K562 (cell line): ENCODE measurements at regions not wholly inside any gene's neighbourhood (a gene's known extent, or its start where the extent isn't known, plus 50 kb on each side); places are given as distances from the start of the nearest gene placed in this dataset.

Experiments
- ATAC-seq: fragments of 200-7000 bp; cut with Tn5 transposase; 3 replicates; pipeline ENCODE4 v1.9.1; 2020; ENCODE audit warnings: moderate library complexity
- BruUV-seq: library from RNA; stranded (reverse); fragments of 400-500 nt; replicated peaks from 2 replicates; lab custom pipeline; 2021; lab: Mats Ljungman, UMichigan
- CTCF ChIA-PET: fragments of 300-600 bp; formaldehyde crosslinking; extraction: SDS; loops from one replicate; lab custom pipeline; 2021; ENCODE audit warnings: low intra/inter-chr PET ratio; lab: Yijun Ruan, JAX
- POLR2A ChIA-PET: fragments of 300-600, 350-650 bp; sonication (Branson Sonifier 250); formaldehyde crosslinking; extraction: SDS; loops from one replicate; lab custom pipeline; 2021; ENCODE audit warnings: antibody characterized with exemption, inconsistent platforms; lab: Yijun Ruan, JAX
- DNase-seq, 4 experiments: peaks; one replicate each; pipeline versions ENCODE4 v3.0.0 to v3.0.0-alpha.2; 2011 to 2018; ENCODE audit warnings: low spot score in 3 of 4, mixed read lengths in 3 of 4; ENCODE audit errors: extremely low read depth in 1 of 4
- FAIRE-seq: peaks from 2 replicates; lab custom pipeline; 2011; peaks lifted over from hg19 to GRCh38; lab: Jason Lieb, UNC
- H2AFZ ChIP-seq: 2 replicates; pipeline ENCODE4 v1.6.0; 2011; ENCODE audit warnings: low read depth, low read length, control low read depth, inconsistent platforms
- H3K27ac ChIP-seq: fragments of 200-600 bp; 3 replicates; pipeline ENCODE4 v1.8.0; 2011; ENCODE audit warnings: low read depth, mild to moderate bottlenecking, control low read depth, inconsistent platforms, low read length, moderate library complexity, mixed read lengths; ENCODE audit errors: extremely low read depth
- H3K27me3 ChIP-seq, 2 experiments: fragments of 300-600 bp in 1 of 2; 2 replicates in 1 of 2; 3 replicates in 1 of 2; pipeline versions ENCODE4 v1.6.0 to v1.8.0; 2011; ENCODE audit warnings: inconsistent platforms in 2 of 2, low read length in 2 of 2, mild to moderate bottlenecking in 1 of 2, mixed read lengths in 1 of 2, moderate library complexity in 1 of 2; ENCODE audit not compliant: control insufficient read depth in 2 of 2, insufficient read depth in 2 of 2
- H3K36me3 ChIP-seq: fragments of 300-600 bp; 3 replicates; pipeline ENCODE4 v1.8.0; 2011; ENCODE audit warnings: mild to moderate bottlenecking, low read length, inconsistent platforms; ENCODE audit not compliant: control insufficient read depth, insufficient read depth
- H3K4me1 ChIP-seq, 2 experiments: fragments of 200-600 bp in 1 of 2; replicated peaks in 1 of 2; 2 replicates in 1 of 2; 3 replicates in 1 of 2; pipeline versions ENCODE4 v1.5.1 to v1.8.0; 2011; ENCODE audit warnings: inconsistent platforms in 2 of 2, low read length in 2 of 2, mild to moderate bottlenecking in 1 of 2, mixed read lengths in 1 of 2, moderate library complexity in 1 of 2; ENCODE audit not compliant: control insufficient read depth in 2 of 2, insufficient read depth in 2 of 2
- H3K4me2 ChIP-seq: 2 replicates; pipeline ENCODE4 v1.6.1; 2011; ENCODE audit warnings: low read length, control low read depth, inconsistent platforms, mixed read lengths; ENCODE audit not compliant: insufficient read depth
- H3K4me3 ChIP-seq: fragments of 200-600 bp; sonication (generic), shearing (Covaris generic); 2 replicates; pipeline ENCODE4 v1.5.1; 2016; ENCODE audit warnings: control low read depth, inconsistent platforms
- H3K79me2 ChIP-seq: fragments of 200-600 bp; 3 replicates; pipeline ENCODE4 v1.8.0; 2011; ENCODE audit warnings: low read length, inconsistent platforms; ENCODE audit not compliant: control insufficient read depth, insufficient read depth
- H3K9ac ChIP-seq, 2 experiments: 2 replicates each; pipeline versions ENCODE4 v1.6.0 to v1.6.1; 2011; ENCODE audit warnings: low read depth in 2 of 2, low read length in 2 of 2, control low read depth in 1 of 2, inconsistent platforms in 1 of 2, mild to moderate bottlenecking in 1 of 2, mixed read lengths in 1 of 2; ENCODE audit not compliant: insufficient read depth in 1 of 2
- H3K9me1 ChIP-seq: one replicate; pipeline ENCODE4 v1.6.0; 2011; ENCODE audit warnings: inconsistent platforms, mild to moderate bottlenecking, low read length, moderate library complexity; ENCODE audit not compliant: control insufficient read depth, insufficient read depth
- H3K9me3 ChIP-seq: replicated peaks from 2 replicates; pipeline ENCODE4 v1.5.1; 2011; ENCODE audit warnings: low read depth, low read length, inconsistent platforms; ENCODE audit not compliant: control insufficient read depth, insufficient read depth
- H4K20me1 ChIP-seq: replicated peaks from 2 replicates; pipeline ENCODE4 v1.6.1; 2011; ENCODE audit warnings: low read length, inconsistent platforms, mixed read lengths; ENCODE audit not compliant: control insufficient read depth, insufficient read depth
- ADNP ChIP-seq: fragments of 200-800 bp; sonication (Bioruptor generic); IDR thresholded peaks from 2 replicates; pipeline ENCODE4 v1.6.1; 2016; ENCODE audit warnings: missing genetic modification characterization, missing compliant biosample characterization
- BRF2 ChIP-seq: IDR thresholded peaks from 3 replicates; pipeline ENCODE4 v1.6.1; 2011; ENCODE audit warnings: borderline replicate concordance, mild to moderate bottlenecking; ENCODE audit not compliant: insufficient read length, insufficient read depth
- CAMTA2 ChIP-seq: fragments of 250-450 bp; sonication (Bioruptor Pico); conservative IDR thresholded peaks from 2 replicates; pipeline ENCODE4 v1.5.1; 2022
- CCNT2 ChIP-seq: IDR thresholded peaks from 2 replicates; pipeline ENCODE4 v1.6.1; 2011; ENCODE audit warnings: borderline replicate concordance, low read depth, mild to moderate bottlenecking, moderate library complexity, mixed read lengths, low read length; ENCODE audit not compliant: insufficient read length; ENCODE audit errors: extremely low read depth
- DNMT1 ChIP-seq: fragments of 450-650 bp; IDR thresholded peaks from 2 replicates; pipeline ENCODE4 v1.6.1; 2016; ENCODE audit warnings: antibody characterized with exemption, mild to moderate bottlenecking
- ETV6 ChIP-seq, 3 experiments: fragments of 150-350 bp in 1 of 3; sonication (generic) in 1 of 3; formaldehyde crosslinking in 1 of 3; IDR thresholded peaks; 2 replicates each; pipeline versions ENCODE4 v1.6.1 to v1.8.0; 2014 to 2022; ENCODE audit warnings: borderline replicate concordance in 2 of 3, low read depth in 2 of 3, antibody characterized with exemption in 1 of 3, low read length in 1 of 3, mild to moderate bottlenecking in 1 of 3, missing genetic modification reagents in 1 of 3
- FIP1L1 ChIP-seq: fragments of 200-400 bp; formaldehyde crosslinking; IDR thresholded peaks from 2 replicates; pipeline ENCODE4 v1.6.1; 2018; ENCODE audit warnings: mild to moderate bottlenecking, low read depth, low read length; ENCODE audit not compliant: poor library complexity, severe bottlenecking
- GATAD2A ChIP-seq: fragments of 450-650 bp; IDR thresholded peaks from 2 replicates; pipeline ENCODE4 v1.6.1; 2017
- GATAD2B ChIP-seq: fragments of 450-650 bp; IDR thresholded peaks from 2 replicates; pipeline ENCODE4 v1.6.1; 2017; ENCODE audit warnings: mild to moderate bottlenecking, borderline replicate concordance
- GTF2F1 ChIP-seq: IDR thresholded peaks from 2 replicates; pipeline ENCODE4 v1.6.1; 2011; ENCODE audit warnings: low read depth, low read length, improper control_type of control experiment
- JUN ChIP-seq, 2 experiments: sonication (generic) in 1 of 2; formaldehyde crosslinking in 1 of 2; IDR thresholded peaks; 2 replicates each; pipeline versions ENCODE4 v1.6.1 to v1.8.0; 2012 to 2022; ENCODE audit warnings: borderline replicate concordance in 2 of 2, mild to moderate bottlenecking in 2 of 2, improper control_type of control experiment in 1 of 2, low read depth in 1 of 2, low read length in 1 of 2, missing genetic modification reagents in 1 of 2
- RFX1 ChIP-seq: fragments of 450-650 bp; IDR thresholded peaks from 2 replicates; pipeline ENCODE4 v1.6.1; 2016; ENCODE audit warnings: mild to moderate bottlenecking, moderate library complexity
- TOE1 ChIP-seq, 2 experiments: fragments of 450-650 bp in 1 of 2; sonication (generic) in 1 of 2; formaldehyde crosslinking in 1 of 2; IDR thresholded peaks; 2 replicates each; pipeline versions ENCODE4 v1.7.1 to v1.8.0; 2016 to 2022; ENCODE audit warnings: borderline replicate concordance in 2 of 2, mild to moderate bottlenecking in 2 of 2, antibody characterized with exemption in 1 of 2, inconsistent platforms in 1 of 2, low read depth in 1 of 2, missing genetic modification reagents in 1 of 2, moderate library complexity in 1 of 2
- YBX1 ChIP-seq: fragments of 450-650 bp; IDR thresholded peaks from 2 replicates; pipeline ENCODE4 v1.7.1; 2016; ENCODE audit warnings: mild to moderate bottlenecking
- ZKSCAN3 ChIP-seq: fragments of 250-450 bp; sonication (Bioruptor Pico); IDR thresholded peaks from 2 replicates; pipeline ENCODE4 v1.4.0; 2020
- ZNF143 ChIP-seq: sonication (generic); formaldehyde crosslinking; IDR thresholded peaks from 2 replicates; pipeline ENCODE4 v1.9.0; 2022; ENCODE audit warnings: mild to moderate bottlenecking, missing genetic modification reagents
- WGBS: fragments of 100-300 bp; shearing (Covaris generic); methylation state at CpG from one replicate; pipeline ENCODE4 v1.1.6; 2016; ENCODE audit warnings: low coverage, mixed read lengths; ENCODE audit not compliant: insufficient coverage; ENCODE audit errors: missing lambda C conversion rate; 5-methylcytosine and 5-hydroxymethylcytosine counted together
- in situ Hi-C: fragments of 300-500 bp; cut with MboI; formaldehyde crosslinking; loops from 4 replicates; pipeline ENCODE4 v1.15.0; 2018; ENCODE audit warnings: inconsistent platforms, mixed read lengths
- intact Hi-C: fragments of 100-400 bp; cut with micrococcal nuclease; formaldehyde crosslinking; loops from 2 replicates; pipeline ENCODE4 v1.14.2; 2022

GRCh38 chr4:17358241-17358640 is 153.6 kb downstream of the QDPR start (continued):
- TF ChIP-seq ETV6 (IDR thresholded peaks at IDR 0.05; ENCODE audit: borderline replicate concordance in 1 of 2, low read depth in 2 of 2, low read length in 1 of 2) = no peak
- no peak for TF ChIP-seq ETV6 (CRISPR knock-in tag; IDR thresholded peaks at IDR 0.05; ENCODE audit: borderline replicate concordance)
- no peak for TF ChIP-seq RFX1
- TF ChIP-seq ZNF143 (CRISPR knock-in tag) = no peak
- no peak for TF ChIP-seq ZKSCAN3
- TF ChIP-seq BRF2 = no peak
- TF ChIP-seq YBX1 = no peak
- no peak for TF ChIP-seq CCNT2
- TF ChIP-seq TOE1 (IDR thresholded peaks at IDR 0.05; ENCODE audit: borderline replicate concordance) = no peak
- TF ChIP-seq TOE1 (CRISPR knock-in tag; IDR thresholded peaks at IDR 0.05; ENCODE audit: borderline replicate concordance, low read depth) = no peak

GRCh38 chr4:17356926-17357325 is 155.0 kb downstream of the QDPR start:
- no peak for FAIRE-seq
- H3K9ac ChIP-seq = no peak overlapping the region
- no peaks in the 10 kb centered on the region for H3K27me3 ChIP-seq
- H2AFZ ChIP-seq = no peak overlapping the region
- ChIA-PET POLR2A (no interaction called here), CTCF (no interaction called here)
- H3K4me2 ChIP-seq = no peak overlapping the region
- H3K79me2 ChIP-seq = no peaks in the 10 kb centered on the region
- H3K9me1 ChIP-seq = no peaks in the 10 kb centered on the region
- no peak overlapping the region for H3K4me3 ChIP-seq
- ATAC-seq = no peak
- BruUV-seq = no TSS peak
- no peak for DNase-seq
- H3K9me3 ChIP-seq = no peaks in the 10 kb centered on the region
- no peak overlapping the region for H3K27ac ChIP-seq
- 0% methylated on average over 3 of the region's 3 CpGs for WGBS
- no peaks in the 10 kb centered on the region for H4K20me1 ChIP-seq
- intact Hi-C loops (no loop called here), in situ Hi-C loops (loop anchor here (25.0 kb wide), 1 partner anchor 1230 kb away; no protein-coding TSS in a partner anchor)
- TF ChIP-seq ADNP (no peak), JUN (IDR thresholded peaks at IDR 0.05; ENCODE audit: borderline replicate concordance, low read depth, low read length) (no peak), JUN (CRISPR knock-in tag; IDR thresholded peaks at IDR 0.05; ENCODE audit: borderline replicate concordance) (no peak), CAMTA2 (CRISPR knock-in tag) (no peak), GATAD2B (no peak), ZNF143 (CRISPR knock-in tag) (no peak), GTF2F1 (no peak), FIP1L1 (no peak), DNMT1 (no peak), GATAD2A (no peak)
- H3K36me3 ChIP-seq = no peaks in the 10 kb centered on the region
- no peaks in the 10 kb centered on the region for H3K4me1 ChIP-seq
